OCI-LY1 (cell line): ENCODE measurements at regions not wholly inside any gene's neighbourhood (a gene's known extent, or its start where the extent isn't known, plus 50 kb on each side); places are given as distances from the start of the nearest gene placed in this dataset.

Source experiments
- CTCF ChIP-seq: fragments of 200-600 bp; sonication (generic), shearing (Covaris generic); IDR thresholded peaks from 2 replicates; pipeline ENCODE4 v1.5.1; 2017; ENCODE audit warnings: mild to moderate bottlenecking, antibody characterized with exemption, low read length, moderate library complexity, mixed read lengths
- EZH2 ChIP-seq: fragments of 200-600 bp; sonication (generic), shearing (Covaris generic); IDR thresholded peaks from 2 replicates; pipeline ENCODE4 v1.8.0; 2017; ENCODE audit warnings: borderline replicate concordance, mixed run types, mild to moderate bottlenecking, antibody characterized with exemption, low read length, moderate library complexity, mixed read lengths

DNA sequence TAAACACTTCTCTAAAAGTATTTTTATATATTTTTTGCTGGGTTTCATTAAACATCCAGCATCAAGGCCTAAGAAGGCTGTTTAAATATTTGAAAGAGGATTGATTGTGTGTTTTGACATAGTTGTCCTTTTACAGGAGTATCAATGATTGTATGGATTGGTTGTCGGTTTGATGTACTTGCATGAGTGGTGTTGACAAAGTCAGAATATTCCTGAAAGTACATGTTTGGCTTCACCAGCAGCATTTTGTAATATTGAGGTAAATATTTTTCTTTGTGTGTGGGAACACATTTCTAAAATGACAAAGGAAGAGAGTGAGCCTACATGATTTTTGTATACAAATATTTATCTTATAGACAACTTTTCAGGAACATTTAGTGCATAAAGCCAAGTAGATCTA, 269.7 kb downstream of the PTBP2 start:
- no peak for TF ChIP-seq CTCF
- no peak for TF ChIP-seq EZH2
